Ureter (tissue), 1 donor: ENCODE measurements at regions not wholly inside any gene's neighbourhood (a gene's known extent, or its start where the extent isn't known, plus 50 kb on each side); places are given as distances from the start of the nearest gene placed in this dataset.

ENCODE experiments used
- DNase-seq: peaks from one replicate; pipeline ENCODE4 v3.0.0-alpha.2; 2020; ENCODE audit warnings: low spot score
- donor health status: DM: yes; HTN: yes; CAD: no.

DNA sequence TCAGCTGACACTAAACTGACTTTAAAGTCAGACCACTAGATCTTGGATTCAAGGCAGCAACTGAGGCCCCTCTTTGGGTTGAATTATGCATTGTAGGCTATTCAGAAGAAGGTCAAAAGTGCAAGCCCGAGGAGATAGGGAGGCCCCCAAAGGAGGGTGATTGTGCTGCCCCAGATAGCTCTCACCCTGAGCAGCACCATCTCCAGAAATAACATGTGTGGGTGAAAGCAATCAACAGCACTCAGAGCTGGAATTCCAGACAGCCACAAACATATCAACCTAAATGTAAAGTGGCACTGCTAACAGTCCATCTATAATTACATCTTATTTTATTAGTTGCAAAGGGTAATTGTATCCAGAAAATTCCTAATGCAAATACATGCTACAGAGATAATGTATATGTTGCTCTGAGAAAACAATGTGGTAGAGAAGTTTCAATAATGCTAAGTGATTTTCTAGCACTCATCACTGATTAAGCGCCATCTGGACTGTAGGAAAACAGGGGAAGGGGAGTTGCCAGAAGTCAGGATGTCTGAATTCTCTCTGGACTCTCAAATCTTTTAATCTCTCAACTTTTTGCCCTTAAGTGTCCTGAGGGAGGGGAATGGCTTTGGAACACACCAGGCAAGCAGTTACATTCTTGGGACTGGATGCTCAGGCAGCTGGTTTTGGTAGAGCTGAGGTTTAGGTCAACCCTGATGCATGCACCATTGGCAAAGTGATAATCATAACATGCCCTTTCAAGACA is 61.8 kb upstream of the SFRP2 start:
- no peak for DNase-seq

DNA sequence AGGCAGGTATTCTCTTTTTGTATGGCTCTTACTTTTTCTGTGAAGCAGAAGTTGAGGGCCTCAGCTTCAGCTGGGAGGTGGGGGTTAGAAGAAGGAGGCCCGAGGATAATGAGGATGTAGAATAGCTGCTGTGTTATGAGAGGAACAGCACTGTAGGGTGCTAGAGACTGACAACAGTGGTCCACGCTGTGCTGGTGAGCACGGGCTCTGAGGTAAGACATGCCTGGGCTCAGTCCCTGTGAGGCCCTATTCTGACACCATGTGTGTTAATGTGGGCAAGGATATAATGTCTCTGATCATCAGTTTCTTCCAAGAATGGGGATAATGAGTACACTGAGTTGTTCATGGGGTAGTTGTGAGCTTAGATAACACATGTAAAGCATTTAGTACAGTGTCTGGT is 55.3 kb upstream of the SFRP2 start:
- no peak for DNase-seq
